Fibroblast of villous mesenchyme (primary cell): ENCODE measurements at regions not wholly inside any gene's neighbourhood (a gene's known extent, or its start where the extent isn't known, plus 50 kb on each side); places are given as distances from the start of the nearest gene placed in this dataset.

Experiments used
- DNase-seq: peaks from one replicate; pipeline ENCODE4 v3.0.0-alpha.2; 2010; ENCODE audit warnings: low read depth
- H3K4me3 ChIP-seq: 2 replicates; pipeline ENCODE4 v1.5.1; 2011; ENCODE audit warnings: low read depth, mild to moderate bottlenecking, low read length
- TF ChIP-seq, protein P1 (sequence below): IDR thresholded peaks from 2 replicates; pipeline ENCODE4 v1.5.1; 2012; ENCODE audit warnings: low read depth, mild to moderate bottlenecking, low read length; ENCODE audit not compliant: insufficient read depth

DNA sequence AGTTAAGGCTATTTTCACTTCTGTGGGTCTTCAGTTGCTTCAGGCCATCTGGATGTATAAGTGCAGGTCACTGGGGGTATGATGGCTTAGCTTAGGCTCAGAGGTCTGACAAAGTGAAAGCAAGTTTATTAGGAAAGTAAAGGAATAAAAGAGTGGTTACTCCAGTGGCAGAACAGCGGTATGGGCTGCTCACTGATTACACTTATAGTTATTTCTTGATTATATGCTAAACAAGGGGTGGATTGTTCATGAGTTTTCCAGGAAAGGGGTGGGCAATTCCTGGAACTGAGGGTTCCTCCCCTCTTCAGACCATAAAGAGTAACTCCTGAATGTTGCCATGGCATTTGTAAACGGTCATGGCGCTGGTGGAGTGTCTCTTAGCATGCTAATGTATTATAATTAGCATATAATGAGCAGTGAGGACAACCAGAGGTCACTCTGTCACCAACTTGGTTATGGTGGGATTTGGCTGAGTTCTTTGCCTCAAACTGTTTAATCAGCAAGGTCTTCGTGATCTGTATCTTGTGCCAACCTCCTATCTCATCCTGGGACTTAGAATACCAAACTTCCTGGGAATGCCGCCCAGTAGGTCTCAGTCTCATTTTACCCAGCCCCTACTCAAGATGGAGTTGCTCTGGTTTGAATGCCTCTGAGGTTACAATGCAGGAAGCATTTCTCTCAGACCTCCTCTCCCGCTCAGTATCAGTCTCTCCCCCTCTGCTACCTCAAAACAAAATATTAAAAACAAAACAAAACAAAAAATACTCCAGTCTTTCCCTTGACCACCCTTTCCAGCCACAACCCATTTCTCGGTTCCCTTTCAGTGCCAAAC lies 71.3 kb upstream of the SLC22A11 start:
- no peak for DNase-seq

DNA sequence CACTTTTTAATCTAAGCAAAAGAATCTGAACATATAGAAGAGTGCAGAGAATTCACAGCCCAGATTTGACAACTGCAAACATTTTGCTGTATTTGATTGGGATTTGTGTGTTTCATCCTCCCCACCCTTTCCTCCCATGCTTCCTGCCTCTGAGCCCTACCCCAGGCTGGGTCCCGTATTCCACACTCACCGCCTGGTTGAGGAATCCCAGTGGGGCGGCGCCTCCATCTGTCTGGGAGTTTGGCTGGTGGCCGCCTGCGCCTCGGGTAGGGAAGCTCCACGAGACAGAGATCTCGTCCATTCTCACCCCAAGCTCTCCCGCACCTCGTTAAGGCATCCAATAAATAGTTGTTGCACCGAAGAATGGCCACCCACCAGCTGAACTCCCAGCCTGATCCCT lies 70.7 kb upstream of the SLC22A11 start:
- no peak overlapping the region for H3K4me3 ChIP-seq
- TF ChIP-seq, protein P1, sequence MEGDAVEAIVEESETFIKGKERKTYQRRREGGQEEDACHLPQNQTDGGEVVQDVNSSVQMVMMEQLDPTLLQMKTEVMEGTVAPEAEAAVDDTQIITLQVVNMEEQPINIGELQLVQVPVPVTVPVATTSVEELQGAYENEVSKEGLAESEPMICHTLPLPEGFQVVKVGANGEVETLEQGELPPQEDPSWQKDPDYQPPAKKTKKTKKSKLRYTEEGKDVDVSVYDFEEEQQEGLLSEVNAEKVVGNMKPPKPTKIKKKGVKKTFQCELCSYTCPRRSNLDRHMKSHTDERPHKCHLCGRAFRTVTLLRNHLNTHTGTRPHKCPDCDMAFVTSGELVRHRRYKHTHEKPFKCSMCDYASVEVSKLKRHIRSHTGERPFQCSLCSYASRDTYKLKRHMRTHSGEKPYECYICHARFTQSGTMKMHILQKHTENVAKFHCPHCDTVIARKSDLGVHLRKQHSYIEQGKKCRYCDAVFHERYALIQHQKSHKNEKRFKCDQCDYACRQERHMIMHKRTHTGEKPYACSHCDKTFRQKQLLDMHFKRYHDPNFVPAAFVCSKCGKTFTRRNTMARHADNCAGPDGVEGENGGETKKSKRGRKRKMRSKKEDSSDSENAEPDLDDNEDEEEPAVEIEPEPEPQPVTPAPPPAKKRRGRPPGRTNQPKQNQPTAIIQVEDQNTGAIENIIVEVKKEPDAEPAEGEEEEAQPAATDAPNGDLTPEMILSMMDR: no peak
- DNase-seq: no peak

More for the DNA sequence above, 71.3 kb upstream of the SLC22A11 start:
- TF ChIP-seq, protein P1: no peak
- H3K4me3 ChIP-seq: no peak overlapping the region

DNA sequence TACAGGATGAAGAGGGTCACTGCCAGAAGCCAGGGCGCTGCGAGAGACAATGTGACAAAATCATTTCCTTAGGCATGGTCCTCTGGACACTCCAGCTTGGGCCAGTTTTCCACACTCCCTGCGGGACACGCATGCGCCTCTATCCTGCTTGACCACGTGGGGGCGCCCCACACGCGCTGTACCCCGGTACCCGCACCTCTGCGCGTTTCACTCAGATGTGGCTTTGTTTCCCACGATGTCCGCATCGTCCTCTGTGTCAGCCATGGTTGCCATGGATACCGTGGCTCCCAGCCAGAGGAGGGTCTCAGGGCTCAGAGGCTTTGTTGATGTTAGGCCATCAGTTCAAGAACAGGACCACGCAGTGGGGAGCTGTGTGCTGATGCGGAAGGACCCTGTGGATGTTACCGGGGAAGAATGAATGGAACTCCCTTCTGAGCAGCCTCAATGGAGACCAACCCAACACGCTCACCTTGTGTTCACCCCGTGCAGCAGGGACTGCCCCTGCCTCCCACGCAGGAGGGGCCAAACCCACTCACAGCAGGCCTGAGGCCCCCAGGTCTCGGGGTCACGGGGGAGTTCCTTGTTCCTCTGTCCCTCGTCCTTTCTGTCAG lies 65.8 kb upstream of the SLC22A11 start:
- DNase-seq: peak; percentile 35
- no peak overlapping the region for H3K4me3 ChIP-seq
- TF ChIP-seq, protein P1: peak; percentile 71

DNA sequence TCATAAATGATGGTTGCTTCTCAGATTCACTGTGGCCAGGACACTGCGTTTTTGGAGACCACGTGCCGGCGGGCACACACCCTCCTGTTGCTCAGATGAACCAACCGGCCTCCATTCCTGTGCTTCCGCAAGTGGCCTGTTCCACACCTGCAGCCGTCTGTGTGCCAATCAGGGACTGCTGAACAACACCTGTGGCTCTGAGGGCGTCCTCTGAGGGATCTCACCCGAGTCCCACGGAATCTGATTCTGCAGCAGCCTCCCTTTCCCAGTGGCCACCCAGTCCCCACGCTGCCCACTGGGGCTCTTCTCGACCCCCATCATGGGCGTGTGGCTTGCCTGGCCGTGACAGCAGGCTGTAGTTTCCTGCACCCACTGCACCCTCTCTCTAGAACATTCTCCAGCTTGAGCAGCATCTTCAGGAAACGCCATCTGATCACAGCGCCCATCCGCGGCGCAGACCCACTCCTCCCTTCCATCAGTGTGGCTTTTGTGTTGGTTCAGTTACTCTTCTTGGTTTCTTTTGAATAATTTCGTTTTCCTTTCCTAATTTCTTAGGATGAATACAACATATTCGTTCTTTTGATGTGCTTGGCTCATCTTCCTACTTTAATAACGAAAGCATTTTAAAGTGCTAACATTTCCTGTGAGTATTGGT lies 65.1 kb upstream of the SLC22A11 start:
- no peak for DNase-seq
- TF ChIP-seq, protein P1: no peak
- H3K4me3 ChIP-seq: no peak overlapping the region

DNA sequence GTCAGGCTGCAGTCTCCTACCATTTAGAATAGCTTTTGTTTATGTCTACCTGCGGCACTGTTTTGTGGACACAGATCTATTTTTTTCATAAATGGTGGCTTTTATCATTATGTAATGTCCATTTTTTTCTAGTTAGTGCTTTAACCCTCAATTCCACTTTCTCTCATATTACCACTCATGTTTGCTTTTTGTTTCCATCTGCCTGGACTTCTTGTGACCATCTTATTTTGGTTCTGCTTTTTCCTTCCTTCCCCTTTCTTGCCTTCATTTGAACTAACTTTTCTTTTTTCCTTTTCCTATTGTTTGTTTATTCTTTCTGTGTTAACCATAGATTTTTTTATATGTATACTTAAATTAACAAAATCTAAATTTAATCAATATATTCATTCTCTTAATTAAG lies 63.2 kb upstream of the SLC22A11 start:
- DNase-seq: no peak
- TF ChIP-seq, protein P1: no peak
- H3K4me3 ChIP-seq: no peak overlapping the region

DNA sequence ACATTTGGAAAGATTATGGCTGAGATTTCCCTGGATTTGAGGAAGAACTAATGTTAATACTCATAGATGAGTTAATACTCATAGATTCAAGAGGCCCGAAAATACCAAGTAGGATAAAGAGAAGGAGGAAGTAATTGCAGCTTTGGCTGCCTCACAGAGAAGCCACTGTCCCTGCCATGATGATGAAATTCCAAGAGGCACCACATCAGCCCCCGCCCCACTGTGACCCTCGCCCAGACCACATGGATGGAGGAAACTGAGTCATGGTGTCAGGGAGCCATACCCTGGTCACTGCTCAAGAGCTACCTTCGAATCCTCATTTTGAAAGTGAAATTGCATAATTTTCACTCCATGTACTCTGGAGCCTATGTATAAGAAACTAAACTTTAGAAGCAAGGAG lies 57.6 kb upstream of the SLC22A11 start:
- TF ChIP-seq, protein P1: no peak
- DNase-seq: no peak
- no peak overlapping the region for H3K4me3 ChIP-seq
